Psoas muscle (tissue), 7 donors: ENCODE measurements at regions not wholly inside any gene's neighbourhood (a gene's known extent, or its start where the extent isn't known, plus 50 kb on each side); places are given as distances from the start of the nearest gene placed in this dataset.
"Not testable (repeated sequence)": the region's sequence is repeated elsewhere in the genome, so short reads cannot be mapped to it uniquely, and the experiment has no call there.

Experiments used
- ATAC-seq, 4 donors: fragments of 200-7000 bp; cut with Tn5 transposase; one replicate each; pipeline ENCODE4 v1.9.1; 2020; ENCODE audit warnings: moderate library complexity in 3 of 4, mild to moderate bottlenecking in 2 of 4
- DNase-seq, 2 donors: peaks; one replicate each; pipeline ENCODE4 v3.0.0-alpha.2; 2020
- H3K27ac ChIP-seq: fragments of 200-600 bp; one replicate; pipeline ENCODE4 v1.8.0; 2022
- H3K27me3 ChIP-seq, 3 donors: fragments of 200-600 bp in 1 of 3; one replicate each; pipeline versions ENCODE4 v1.6.1 to v1.8.0; 2013 to 2022; ENCODE audit warnings: low read length in 2 of 3, mild to moderate bottlenecking in 2 of 3, moderate library complexity in 1 of 3; ENCODE audit not compliant: insufficient read depth in 3 of 3
- H3K36me3 ChIP-seq, 2 donors: fragments of 200-600 bp in 1 of 2; one replicate each; pipeline versions ENCODE4 v1.6.1 to v1.8.0; 2013 to 2022; ENCODE audit warnings: low read depth in 1 of 2, mild to moderate bottlenecking in 1 of 2, moderate library complexity in 1 of 2; ENCODE audit not compliant: insufficient read depth in 1 of 2
- H3K4me1 ChIP-seq: fragments of 200-600 bp; one replicate; pipeline ENCODE4 v1.8.0; 2022
- H3K4me3 ChIP-seq: fragments of 200-600 bp; one replicate; pipeline ENCODE4 v1.8.0; 2022; ENCODE audit warnings: mild to moderate bottlenecking
- H3K9me3 ChIP-seq: fragments of 200-600 bp; one replicate; pipeline ENCODE4 v1.8.0; 2022
- CTCF ChIP-seq: fragments of 200-600 bp; IDR thresholded peaks from one replicate; pipeline ENCODE4 v1.8.0; 2022; ENCODE audit warnings: antibody characterized with exemption
- WGBS, 3 donors: extraction: QIAGEN DNeasy Blood & Tissue Kit; methylation state at CpG; one replicate each; pipeline versions ENCODE4 v1.1.6 to v1.1.7; 2013; 5-methylcytosine and 5-hydroxymethylcytosine counted together
- intact Hi-C, 2 donors: fragments of 100-400 bp; cut with DNase I; formaldehyde crosslinking; loops; one replicate each; pipeline versions ENCODE4 v1.11.0 to v1.14.2; 2022
- donor health status: healthy with polysubstance abuse.
- donor health status: DM: no; HTN: no; CAD: no; lungs with moderate emphysema.
- donor health status: Bipolar disorder and iron deficiency.
- donor health status: healthy.
- donor health status: DM: yes; HTN: yes; CAD: no.
- donor health status: DM: no; HTN: no; CAD: no.
- donor health status: DM: yes; HTN: yes; CAD: no.

- ATAC-seq (no peak), DNase-seq (no peak)
- 79 to 84% (median 82%) methylated on average over 6 of the region's 6 CpGs for WGBS, 3 donors
- Histone ChIP-seq H3K27ac (no peak overlapping the region), H3K36me3 (no peaks in the 10 kb centered on the region), H3K27me3 (no peaks in the 10 kb centered on the region), H3K9me3 (no peaks in the 10 kb centered on the region), H3K4me1 (peaks cover 7% of the 10 kb centered on the region), H3K4me3 (no peak overlapping the region)
- TF ChIP-seq CTCF = no peak
- intact Hi-C loops = no loop called here
Observed at GRCh38 chr1:67551375-67551774, 121.2 kb upstream of the SERBP1 start.

- ATAC-seq (peak in 1 of 4 donors; percentile 30), DNase-seq (no peak)
- TF ChIP-seq CTCF = no peak
- WGBS, 3 donors = 70 to 86% (median 84%) methylated on average over 3 of the region's 3 CpGs
- intact Hi-C loops = no loop called here
- peaks cover 7% of the 10 kb centered on the region for H3K4me1 ChIP-seq
- no peaks in the 10 kb centered on the region for H3K27me3 ChIP-seq
- no peaks in the 10 kb centered on the region for H3K36me3 ChIP-seq
- no peaks in the 10 kb centered on the region for H3K9me3 ChIP-seq
- H3K4me3 ChIP-seq = no peak overlapping the region
- H3K27ac ChIP-seq = no peak overlapping the region
Observed at GRCh38 chr1:67552336-67552759, 122.1 kb upstream of the SERBP1 start.

DNA sequence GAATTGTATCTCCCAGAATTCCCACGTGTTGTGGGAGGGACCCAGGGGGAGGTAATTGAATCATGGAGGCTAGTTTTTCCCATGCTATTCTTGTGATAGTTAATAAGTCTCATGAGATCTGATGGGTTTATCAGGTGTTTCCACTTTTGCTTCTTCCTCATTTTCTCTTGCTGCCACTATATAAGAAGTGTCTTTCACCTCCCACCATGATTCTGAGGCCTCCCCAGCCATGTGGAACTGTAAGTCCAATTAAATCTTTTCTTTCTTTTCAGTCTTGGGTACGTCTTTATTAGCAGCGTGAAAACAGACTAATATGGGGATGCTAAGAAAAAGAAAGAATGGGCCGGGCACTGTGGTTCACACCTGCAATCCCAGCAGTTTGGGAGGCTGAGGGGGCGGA is 124.0 kb upstream of the SERBP1 start:
- DNase-seq, ATAC-seq, H3K4me1 ChIP-seq, H3K36me3 ChIP-seq, H3K9me3 ChIP-seq, H3K27me3 ChIP-seq, H3K4me3 ChIP-seq, intact Hi-C loops, H3K27ac ChIP-seq: not testable (repeated sequence)
- 92 to 96% (median 94%) methylated on average over 5 of the region's 5 CpGs for WGBS, 3 donors

DNA sequence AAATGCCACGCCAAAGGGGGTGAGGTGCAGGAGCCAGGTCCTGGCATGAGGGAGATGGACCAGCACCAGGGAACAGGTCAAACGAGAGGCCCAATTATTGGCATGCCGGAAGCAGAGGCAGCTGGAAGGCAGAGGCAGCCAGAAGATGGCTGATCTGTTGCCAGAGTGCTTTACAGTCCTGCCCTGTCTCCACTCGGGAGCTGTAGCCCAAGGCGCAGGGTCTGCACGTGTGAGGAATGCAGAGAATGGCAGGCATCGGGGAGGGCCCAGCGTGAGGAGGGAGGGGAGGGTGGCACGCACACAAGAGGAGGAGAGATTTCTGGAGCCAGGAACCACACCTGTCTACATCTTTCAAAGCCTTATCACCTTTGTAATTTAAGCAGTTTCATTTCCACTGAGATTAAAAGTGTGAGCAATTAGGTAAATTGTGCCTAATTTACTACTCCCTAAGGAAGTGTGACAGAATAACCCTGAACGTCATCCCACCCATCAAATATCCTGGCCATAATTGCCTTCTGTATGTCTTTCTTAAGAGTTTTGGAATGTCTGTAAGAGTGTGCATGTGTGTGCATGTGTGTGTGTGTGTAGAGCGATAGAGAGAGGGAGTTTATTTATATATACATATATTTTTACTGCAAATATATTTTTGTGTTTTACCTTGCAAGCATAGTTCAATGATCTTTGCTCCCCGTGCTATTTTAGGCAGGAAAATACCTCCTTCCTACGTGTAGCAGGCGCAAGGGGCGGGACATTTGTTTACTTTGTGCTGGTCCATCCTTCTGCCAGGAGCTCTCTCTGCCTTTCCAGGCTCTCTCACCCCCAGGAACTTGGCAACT is 125.5 kb upstream of the SERBP1 start:
- H3K27me3 ChIP-seq = no peaks in the 10 kb centered on the region
- H3K4me3 ChIP-seq = no peak overlapping the region
- 27 to 44% (median 40%) methylated on average over 15 of the region's 15 CpGs for WGBS, 3 donors
- no peaks in the 10 kb centered on the region for H3K36me3 ChIP-seq
- intact Hi-C loops = no loop called here
- no peak overlapping the region for H3K27ac ChIP-seq
- H3K9me3 ChIP-seq = no peaks in the 10 kb centered on the region
- no peak for TF ChIP-seq CTCF
- DNase-seq = no peak
- peak in 1 of 4 donors; percentile 18 for ATAC-seq
- H3K4me1 ChIP-seq = peaks cover 23% of the 10 kb centered on the region

DNA sequence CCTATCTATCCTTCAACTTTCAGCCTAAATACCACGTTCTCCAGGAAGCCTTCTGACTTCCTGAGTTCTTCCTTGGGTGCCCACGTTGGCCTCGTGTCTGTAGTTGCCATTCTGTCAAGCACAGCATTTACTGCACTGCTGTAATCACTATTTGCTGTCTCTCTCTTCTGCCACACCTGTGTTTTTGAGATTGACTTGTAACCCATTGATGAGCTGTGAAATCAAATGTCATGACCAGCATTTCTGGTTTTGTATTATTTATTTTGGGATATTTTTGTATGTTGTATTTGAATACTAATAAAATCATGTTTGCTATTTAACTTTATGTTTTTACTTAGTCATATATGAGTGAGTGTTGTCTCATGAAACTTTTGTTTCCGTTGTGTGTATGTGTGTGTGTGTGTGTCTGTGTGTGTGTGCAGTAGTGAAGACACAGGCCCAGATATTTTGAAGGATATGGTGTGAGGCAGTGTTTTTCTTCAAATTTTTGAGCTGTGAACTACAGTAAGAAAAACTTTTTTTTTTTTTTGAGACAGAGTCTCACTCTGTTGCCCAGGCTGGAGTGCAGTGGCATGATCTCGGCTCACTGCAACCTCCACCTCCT is 126.2 kb upstream of the SERBP1 start:
- no peak for ATAC-seq
- no peak overlapping the region for H3K27ac ChIP-seq
- no peak overlapping the region for H3K4me3 ChIP-seq
- H3K27me3 ChIP-seq = no peaks in the 10 kb centered on the region
- DNase-seq = no peak
- no peaks in the 10 kb centered on the region for H3K9me3 ChIP-seq
- TF ChIP-seq CTCF = no peak
- WGBS, 3 donors = 51 to 68% (median 63%) methylated on average over 4 to 5 of the region's 5 CpGs
- no peaks in the 10 kb centered on the region for H3K36me3 ChIP-seq
- H3K4me1 ChIP-seq = peaks cover 31% of the 10 kb centered on the region
- intact Hi-C loops = no loop called here
